HG02884 (cell line): ENCODE measurements at regions not wholly inside any gene's neighbourhood (a gene's known extent, or its start where the extent isn't known, plus 50 kb on each side); places are given as distances from the start of the nearest gene placed in this dataset.

ENCODE experiments used
- ATAC-seq: cut with Tn5 transposase; IDR thresholded peaks from one replicate; pipeline ENCODE4 v1.9.1; 2021; ENCODE audit warnings: mild to moderate bottlenecking, moderate library complexity; ENCODE audit not compliant: unreplicated experiment

GRCh38 chr18:34590503-34590902 is 119.6 kb upstream of the DTNA start:
- no peak for ATAC-seq

- no peak for ATAC-seq
Measured at GRCh38 chr18:34591920-34592444, 118.1 kb upstream of the DTNA start.

GRCh38 chr18:34592481-34592880 is 117.6 kb upstream of the DTNA start:
- no peak for ATAC-seq

GRCh38 chr18:34592961-34593382 is 117.1 kb upstream of the DTNA start:
- ATAC-seq = no peak

GRCh38 chr18:34594266-34594665 is 115.8 kb upstream of the DTNA start:
- no peak for ATAC-seq

GRCh38 chr18:34595690-34596089 is 114.4 kb upstream of the DTNA start:
- no peak for ATAC-seq

GRCh38 chr18:34598120-34598635 is 111.9 kb upstream of the DTNA start:
- no peak for ATAC-seq

- ATAC-seq = no peak
Measured at GRCh38 chr18:34600158-34600557, 109.9 kb upstream of the DTNA start.

- no peak for ATAC-seq
Measured at GRCh38 chr18:34600874-34601656, 109.0 kb upstream of the DTNA start.

GRCh38 chr18:34604591-34604990 is 105.5 kb upstream of the DTNA start:
- ATAC-seq = no peak

- no peak for ATAC-seq
Measured at GRCh38 chr18:34606851-34607250, 103.2 kb upstream of the DTNA start.

GRCh38 chr18:34608064-34608463 is 102.0 kb upstream of the DTNA start:
- ATAC-seq = no peak

- no peak for ATAC-seq
Measured at GRCh38 chr18:34609986-34610648, 100.0 kb upstream of the DTNA start.

- no peak for ATAC-seq
Measured at GRCh38 chr18:34611904-34612303, 98.2 kb upstream of the DTNA start.

GRCh38 chr18:34620258-34620861 is 89.7 kb upstream of the DTNA start:
- ATAC-seq = no peak

- ATAC-seq = no peak
Measured at GRCh38 chr18:34623557-34623956, 86.5 kb upstream of the DTNA start.

- no peak for ATAC-seq
Measured at GRCh38 chr18:34624551-34624950, 85.5 kb upstream of the DTNA start.

- ATAC-seq = no peak
Measured at GRCh38 chr18:34626404-34627136, 83.5 kb upstream of the DTNA start.

GRCh38 chr18:34627137-34627920 is 82.8 kb upstream of the DTNA start:
- no peak for ATAC-seq
